ENCODE measurements at regions not wholly inside any gene's neighbourhood (a gene's known extent, or its start where the extent isn't known, plus 50 kb on each side); places are given as distances from the start of the nearest gene placed in this dataset.
"Not testable (repeated sequence)": the region's sequence is repeated elsewhere in the genome, so short reads cannot be mapped to it uniquely, and the experiment has no call there.

GRCh38 chr12:85425926-85426325, 145.9 kb downstream of the ALX1 start:
- no peak for DNase-seq

- DNase-seq, result not testable (repeated sequence)
These were observed 153.1 kb downstream of the ALX1 start for GRCh38 chr12:85433148-85433547.

DNA sequence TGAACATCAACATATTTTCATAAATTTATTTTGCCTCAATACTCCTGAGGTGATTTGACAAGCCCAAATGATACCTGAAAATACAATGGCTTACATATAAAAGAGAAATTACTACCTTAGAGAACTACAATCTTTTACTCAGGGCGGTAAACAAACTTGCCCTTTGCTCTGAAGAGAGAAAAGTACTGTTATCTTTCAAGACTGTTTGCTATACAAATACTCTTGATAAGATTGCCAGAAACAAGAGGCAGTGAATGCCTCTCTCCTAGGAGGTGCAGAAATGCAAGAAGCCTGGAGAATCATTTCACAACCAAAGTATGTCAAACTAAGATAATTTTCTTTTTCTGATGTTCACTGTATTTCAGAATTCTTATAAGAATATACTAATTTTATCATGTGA, 160.3 kb downstream of the ALX1 start:
- DNase-seq, result no peak

- no peak for DNase-seq
These were observed 161.0 kb downstream of the ALX1 start for GRCh38 chr12:85441025-85441424.

- DNase-seq, result no peak
These were observed 161.7 kb downstream of the ALX1 start for GRCh38 chr12:85441741-85442140.

- DNase-seq, result no peak
These were observed 165.3 kb downstream of the ALX1 start for GRCh38 chr12:85445060-85445938.

- DNase-seq, result no peak
These were observed 168.0 kb downstream of the ALX1 start for GRCh38 chr12:85448031-85448430.

GRCh38 chr12:85448548-85449139, 168.6 kb downstream of the ALX1 start:
- no peak for DNase-seq

DNA sequence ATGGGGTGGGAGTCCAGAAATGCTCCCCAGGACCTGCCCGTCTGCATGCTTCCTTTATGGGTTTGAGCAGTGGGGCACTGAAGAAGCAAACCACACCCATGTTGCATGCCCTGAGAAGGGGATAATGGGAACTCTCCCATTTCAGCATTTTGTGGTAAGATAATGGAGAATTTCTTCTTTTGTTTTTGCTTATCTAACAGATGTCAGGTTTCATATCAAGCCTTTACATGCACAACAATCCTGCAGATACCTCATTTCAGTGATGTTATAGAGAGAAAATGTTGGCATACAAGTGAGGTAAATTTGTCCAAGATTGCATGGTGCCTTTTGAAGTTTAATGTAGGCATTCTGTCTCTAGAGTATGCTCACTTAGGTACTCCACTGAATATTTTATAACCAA, 177.0 kb downstream of the ALX1 start:
- DNase-seq, result no peak

DNA sequence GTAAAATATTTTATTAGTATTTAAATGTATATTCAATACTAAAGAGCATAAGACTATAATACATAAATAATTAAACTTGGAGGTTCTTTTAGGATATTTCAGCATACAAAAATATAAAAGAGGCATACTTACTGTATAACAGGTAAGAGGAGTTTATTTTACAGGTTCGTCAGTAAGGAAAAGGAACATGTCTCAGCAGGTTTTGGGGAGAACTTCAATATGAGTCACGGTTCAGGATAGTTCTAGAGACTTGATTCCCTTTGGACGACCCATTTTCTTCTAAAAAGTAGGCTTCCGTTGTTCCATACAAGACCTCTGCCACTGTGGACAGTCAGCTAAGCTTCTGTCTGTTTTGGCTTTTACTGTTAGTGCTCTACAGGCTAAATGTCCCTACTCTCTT, 181.1 kb downstream of the ALX1 start:
- DNase-seq, result no peak

DNA sequence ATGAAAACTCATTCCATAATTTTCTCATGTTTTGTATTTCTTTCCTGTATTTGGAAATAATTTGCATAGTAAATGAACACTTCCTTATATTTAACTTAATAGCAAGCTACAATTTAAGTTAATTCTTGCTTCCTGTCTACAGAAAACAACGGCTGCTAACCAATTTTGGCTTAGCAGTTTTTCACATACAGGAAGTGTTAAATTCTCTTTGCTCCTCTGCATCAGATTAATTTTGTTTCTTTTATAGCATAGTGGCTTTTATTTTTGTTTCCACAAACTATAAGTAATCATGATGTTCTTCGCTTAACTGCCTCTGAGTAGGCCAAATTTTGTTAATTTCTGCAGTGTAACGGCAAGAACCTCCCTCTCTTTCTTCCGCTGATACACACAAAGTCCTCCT, 182.9 kb downstream of the ALX1 start:
- DNase-seq, result no peak

DNA sequence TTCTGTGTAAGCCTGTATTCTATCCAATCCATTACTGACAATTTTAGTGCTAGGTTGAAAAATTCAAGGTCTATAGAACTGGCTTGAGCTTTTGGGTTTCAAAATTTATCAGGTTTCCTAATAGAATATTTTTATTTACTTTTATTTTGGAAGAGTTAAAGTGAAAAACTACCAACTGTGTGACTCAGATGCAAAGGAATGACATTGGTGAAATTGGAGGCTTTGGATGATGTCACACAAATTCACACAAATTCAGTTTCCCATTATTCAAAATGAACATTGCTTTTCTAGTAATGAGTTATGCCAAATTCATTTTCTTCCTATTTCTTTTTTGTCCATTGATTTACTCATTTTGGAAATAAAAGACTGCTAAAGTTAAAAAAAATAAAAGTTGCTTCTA, 186.9 kb downstream of the ALX1 start:
- DNase-seq, result no peak

GRCh38 chr12:85468356-85469157, 188.5 kb downstream of the ALX1 start:
- DNase-seq, result peak; percentile 4

DNA sequence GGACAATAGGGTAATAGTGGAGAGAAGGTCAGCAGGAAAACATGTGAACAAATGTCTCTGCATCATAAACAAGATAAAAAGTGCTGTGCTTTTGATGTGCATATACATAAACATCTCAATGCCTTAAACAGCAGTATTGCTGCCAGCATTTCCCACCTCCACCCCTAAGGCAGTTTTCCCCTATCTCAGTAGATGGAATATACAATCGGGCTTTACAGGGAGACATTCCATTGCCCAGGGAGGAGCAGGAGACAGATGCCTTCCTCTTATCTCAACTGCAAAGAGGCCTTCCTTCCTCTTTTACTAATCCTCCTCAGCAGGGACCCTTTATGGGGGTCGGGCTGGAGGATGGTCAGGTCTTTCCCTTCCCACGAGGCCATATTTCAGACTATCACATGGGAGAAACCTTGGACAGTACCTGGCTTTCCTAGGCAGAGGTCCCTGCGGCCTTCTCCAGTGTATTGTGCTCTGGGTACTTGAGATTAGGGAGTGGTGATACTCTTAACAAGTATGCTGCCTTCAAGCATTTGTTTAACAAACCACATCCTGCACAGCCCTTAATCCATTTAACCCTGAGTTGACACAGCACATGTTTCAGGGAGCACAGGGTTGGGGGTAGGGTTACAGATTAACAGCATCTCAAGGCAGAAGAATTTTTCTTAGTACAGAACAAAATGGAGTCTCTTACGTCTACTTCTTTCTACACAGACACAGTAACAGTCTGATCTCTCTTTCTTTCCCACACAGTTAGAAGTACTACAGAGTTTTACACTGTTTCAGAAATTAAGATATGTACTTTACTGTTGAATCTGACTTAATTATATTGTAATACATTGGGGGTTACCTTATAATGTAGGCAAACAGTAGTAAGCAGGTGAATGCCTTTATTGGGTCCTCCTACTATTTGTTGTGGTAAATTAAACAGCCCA, 189.4 kb downstream of the ALX1 start:
- DNase-seq, result not testable (repeated sequence)

DNA sequence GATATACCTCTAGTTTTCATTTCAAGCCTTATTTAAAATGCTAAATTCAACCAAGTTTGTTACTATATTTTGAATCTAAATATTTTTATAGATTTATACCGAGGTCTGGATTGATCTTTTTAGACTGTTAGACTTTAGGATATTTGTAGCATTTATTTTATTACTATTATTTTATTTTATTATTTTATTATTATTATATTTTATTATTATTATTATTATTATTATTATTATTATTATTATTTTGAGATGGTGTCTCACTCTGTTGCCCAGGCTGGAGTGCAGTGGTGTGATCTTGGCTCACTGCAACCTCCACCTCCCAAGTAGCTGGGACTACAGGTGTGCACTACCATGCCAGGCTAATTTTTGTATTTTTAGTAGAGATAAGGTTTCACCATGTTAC, 195.3 kb downstream of the ALX1 start:
- not testable (repeated sequence) for DNase-seq

DNA sequence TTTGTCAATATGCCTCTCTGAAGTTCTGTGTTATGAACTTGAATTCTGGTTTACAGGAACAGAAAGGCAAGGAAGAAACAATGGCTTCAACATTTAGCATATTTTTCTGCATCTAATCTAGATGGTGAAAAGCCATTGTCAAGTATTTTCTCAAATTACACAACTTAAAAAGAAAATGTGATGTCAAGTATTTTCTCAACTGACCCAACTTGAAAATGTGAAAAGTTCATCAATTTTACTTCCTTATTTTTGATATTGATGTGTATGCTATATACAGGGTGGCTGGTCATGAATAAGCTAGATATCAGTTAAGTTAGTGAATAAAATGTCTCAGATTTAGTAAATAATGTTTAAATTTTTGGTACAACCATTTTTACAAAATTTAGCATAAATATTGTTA, 196.7 kb downstream of the ALX1 start:
- no peak for DNase-seq

- no peak for DNase-seq
These were observed 204.4 kb downstream of the ALX1 start for GRCh38 chr12:85484387-85484786.

DNA sequence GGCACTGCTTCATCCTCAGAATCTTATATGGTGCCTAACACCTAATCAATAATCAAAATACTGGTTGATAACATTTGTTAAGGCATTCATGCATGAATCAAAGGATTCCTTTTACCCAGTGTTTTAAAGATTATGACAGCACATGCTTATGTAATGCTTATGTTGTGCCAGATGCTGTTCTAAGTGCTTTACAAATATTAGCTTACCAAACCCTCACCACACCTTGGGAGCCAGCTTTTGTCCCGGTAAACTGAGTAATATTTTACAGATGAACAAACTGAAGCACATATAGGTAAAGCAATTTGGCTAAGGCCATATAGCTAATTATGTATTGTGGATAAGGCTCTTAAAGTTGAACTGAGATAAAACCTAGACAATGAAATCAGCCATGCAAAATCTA, 209.2 kb downstream of the ALX1 start:
- no peak for DNase-seq

DNA sequence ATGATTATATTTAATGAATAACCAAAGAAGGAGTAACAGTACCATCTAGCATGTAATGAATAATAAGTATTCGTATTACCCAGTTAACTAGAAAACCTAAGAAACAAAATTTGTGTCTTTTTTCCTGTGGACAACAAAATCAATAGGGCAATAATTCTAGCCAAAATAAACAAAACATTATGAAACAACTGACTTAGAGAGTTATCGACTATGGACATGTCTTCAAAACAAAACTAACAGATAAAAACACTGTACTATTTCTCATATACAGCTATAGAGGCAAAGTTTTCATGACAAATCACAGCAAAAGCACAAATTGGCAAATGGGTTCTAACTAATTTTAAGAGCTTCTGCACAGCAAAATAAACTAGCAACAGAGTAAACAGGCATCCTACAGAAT, 224.1 kb downstream of the ALX1 start:
- DNase-seq, result no peak

GRCh38 chr12:85504624-85505023, 224.6 kb downstream of the ALX1 start:
- DNase-seq, result no peak

DNA sequence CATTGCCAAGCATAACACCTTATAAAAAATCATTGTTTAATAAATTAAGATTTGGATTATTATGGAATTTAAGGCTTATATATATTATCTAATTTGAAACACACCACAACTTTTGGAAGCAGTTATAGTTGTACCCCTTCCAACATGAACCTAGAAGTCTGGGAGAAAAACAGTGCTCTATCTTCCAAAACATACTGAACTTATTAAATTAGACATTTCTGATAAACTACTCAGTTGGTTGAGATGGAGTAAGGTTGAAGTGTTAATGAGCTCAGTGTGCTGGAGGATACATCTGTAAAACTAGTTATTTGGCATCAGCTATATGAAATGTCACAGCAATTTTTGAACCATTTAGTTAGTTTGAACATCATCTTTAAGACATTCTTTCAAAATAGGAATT, 227.4 kb downstream of the ALX1 start:
- DNase-seq, result no peak

GRCh38 chr12:85509081-85509856, 229.2 kb downstream of the ALX1 start:
- DNase-seq, result no peak

Measured in NCI-H2107 (cell line).